ENCODE measurements at regions not wholly inside any gene's neighbourhood (a gene's known extent, or its start where the extent isn't known, plus 50 kb on each side); places are given as distances from the start of the nearest gene placed in this dataset.

- no peaks in the 10 kb centered on the region for H3K27me3 Mint-ChIP-seq
Measured at GRCh38 chr7:131222171-131222570, 105.5 kb upstream of the MKLN1 start.

GRCh38 chr7:131223151-131223550 lies 104.5 kb upstream of the MKLN1 start:
- no peak overlapping the region for H3K27ac Mint-ChIP-seq
- Histone ChIP-seq H3K27ac (ENCODE audit: low read length in 2 of 2) (no peak overlapping the region), H3K27me3 (replicated peaks in 1 of 4; ENCODE audit: control extremely low read depth in 1 of 4, control insufficient read depth in 3 of 4, insufficient read depth in 4 of 4, low read length in 3 of 4) (no peaks in the 10 kb centered on the region), H3K4me3 (ENCODE audit: control extremely low read depth in 1 of 5, extremely low read depth in 1 of 5, insufficient read depth in 1 of 5, low read depth in 2 of 5, low read length in 4 of 5) (no peak overlapping the region), H3K4me2 (replicated peaks; ENCODE audit: low read depth, low read length, poor library complexity, severe bottlenecking) (no peak overlapping the region), H2AFZ (ENCODE audit: insufficient read depth, low read depth, low read length, poor library complexity, severe bottlenecking) (no peak overlapping the region), H3K36me3 (replicated peaks in 1 of 2; ENCODE audit: control extremely low read depth in 1 of 2, control insufficient read depth in 1 of 2, extremely low read depth in 1 of 2, insufficient read depth in 2 of 2, low read length in 1 of 2) (no peaks in the 10 kb centered on the region), H3K79me2 (ENCODE audit: control insufficient read depth, insufficient read depth, low read length) (no peaks in the 10 kb centered on the region), H3K4me1 (ENCODE audit: control insufficient read depth in 2 of 2, insufficient read depth in 2 of 2, low read length in 2 of 2) (peaks cover 19% of the 10 kb centered on the region in 2 donors), H3K9ac (ENCODE audit: low read length) (no peak overlapping the region), H4K20me1 (ENCODE audit: control insufficient read depth, insufficient read depth, low read length, poor library complexity, severe bottlenecking) (no peaks in the 10 kb centered on the region), H3K9me3 (ENCODE audit: control extremely low read depth in 1 of 3, control insufficient read depth in 2 of 3, insufficient read depth in 1 of 3, low read length in 2 of 3) (peaks cover 0 to 3% (median 0%) of the 10 kb centered on the region in 3 donors)
- no peak overlapping the region for H3K4me3 Mint-ChIP-seq
- intact Hi-C loops (cut with micrococcal nuclease): no loop called here
- DNase-seq (no peak), ATAC-seq (ENCODE audit: low read depth) (no peak)
- CTCF ChIA-PET: no interaction called here
- POLR2A ChIA-PET: no interaction called here
- TF ChIP-seq EZH2 (IDR thresholded peaks at IDR 0.05; ENCODE audit: borderline replicate concordance, insufficient read depth, low read depth, low read length, poor library complexity, severe bottlenecking) (no peak), CTCF (IDR thresholded peaks at IDR 0.05) (no peak)
- peaks cover 37% of the 10 kb centered on the region for H3K4me1 Mint-ChIP-seq
- no peaks in the 10 kb centered on the region for H3K9me3 Mint-ChIP-seq (ENCODE audit: insufficient read depth)
- H3K27me3 Mint-ChIP-seq: no peaks in the 10 kb centered on the region
- 100% methylated on average over 1 of the region's 3 CpGs for WGBS (ENCODE audit: insufficient coverage)

More at GRCh38 chr7:131222171-131222570, 105.5 kb upstream of the MKLN1 start:
- Histone ChIP-seq H2AFZ (ENCODE audit: insufficient read depth, low read depth, low read length, poor library complexity, severe bottlenecking) (no peak overlapping the region), H3K79me2 (ENCODE audit: control insufficient read depth, insufficient read depth, low read length) (no peaks in the 10 kb centered on the region), H4K20me1 (ENCODE audit: control insufficient read depth, insufficient read depth, low read length, poor library complexity, severe bottlenecking) (no peaks in the 10 kb centered on the region), H3K27me3 (replicated peaks in 1 of 4; ENCODE audit: control extremely low read depth in 1 of 4, control insufficient read depth in 3 of 4, insufficient read depth in 4 of 4, low read length in 3 of 4) (no peaks in the 10 kb centered on the region), H3K36me3 (replicated peaks in 1 of 2; ENCODE audit: control extremely low read depth in 1 of 2, control insufficient read depth in 1 of 2, extremely low read depth in 1 of 2, insufficient read depth in 2 of 2, low read length in 1 of 2) (no peaks in the 10 kb centered on the region), H3K9me3 (ENCODE audit: control extremely low read depth in 1 of 3, control insufficient read depth in 2 of 3, insufficient read depth in 1 of 3, low read length in 2 of 3) (peaks cover 0 to 3% (median 0%) of the 10 kb centered on the region in 3 donors), H3K4me1 (ENCODE audit: control insufficient read depth in 2 of 2, insufficient read depth in 2 of 2, low read length in 2 of 2) (peaks cover 23 to 25% of the 10 kb centered on the region in 2 donors), H3K4me3 (ENCODE audit: control extremely low read depth in 1 of 5, extremely low read depth in 1 of 5, insufficient read depth in 1 of 5, low read depth in 2 of 5, low read length in 4 of 5) (no peak overlapping the region), H3K27ac (ENCODE audit: low read length in 2 of 2) (no peak overlapping the region), H3K9ac (ENCODE audit: low read length) (no peak overlapping the region), H3K4me2 (replicated peaks; ENCODE audit: low read depth, low read length, poor library complexity, severe bottlenecking) (no peak overlapping the region)
- DNase-seq (no peak), ATAC-seq (ENCODE audit: low read depth) (no peak)
- WGBS (ENCODE audit: insufficient coverage): no CpG with 5 or more reads among the region's 2 CpGs
- TF ChIP-seq CTCF (IDR thresholded peaks at IDR 0.05) (no peak), EZH2 (IDR thresholded peaks at IDR 0.05; ENCODE audit: borderline replicate concordance, insufficient read depth, low read depth, low read length, poor library complexity, severe bottlenecking) (no peak)
- no peaks in the 10 kb centered on the region for H3K9me3 Mint-ChIP-seq (ENCODE audit: insufficient read depth)
- H3K4me3 Mint-ChIP-seq: no peak overlapping the region
- ChIA-PET CTCF (interaction anchor here (1.0 kb wide), 1 partner anchor 43 kb away, joined by 5 read pairs; no protein-coding TSS in a partner anchor), POLR2A (no interaction called here)
- H3K27ac Mint-ChIP-seq: no peak overlapping the region
- intact Hi-C loops (cut with micrococcal nuclease): no loop called here
- H3K4me1 Mint-ChIP-seq: peaks cover 44% of the 10 kb centered on the region

Data from B cell (primary cell).